Loucy (cell line): ENCODE measurements at regions not wholly inside any gene's neighbourhood (a gene's known extent, or its start where the extent isn't known, plus 50 kb on each side); places are given as distances from the start of the nearest gene placed in this dataset.

Source experiments
- H2AFZ ChIP-seq: fragments of 200-600 bp; sonication (generic); 2 replicates; pipeline ENCODE4 v1.6.0; 2016; ENCODE audit warnings: antibody characterized with exemption, mild to moderate bottlenecking, low read length, moderate library complexity
- H3F3A ChIP-seq: fragments of 200-600 bp; 2 replicates; pipeline ENCODE4 v1.6.0; 2016; ENCODE audit warnings: antibody characterized with exemption, low read depth, mild to moderate bottlenecking
- H3K27me3 ChIP-seq: fragments of 200-600 bp; sonication (generic); 2 replicates; pipeline ENCODE4 v1.6.1; 2014; ENCODE audit warnings: low read length, mild to moderate bottlenecking; ENCODE audit not compliant: insufficient read depth, poor library complexity, severe bottlenecking
- H3K36me3 ChIP-seq: fragments of 200-600 bp; sonication (generic); 2 replicates; pipeline ENCODE4 v1.6.1; 2016; ENCODE audit warnings: low read length; ENCODE audit not compliant: insufficient read depth
- H3K4me1 ChIP-seq: fragments of 200-600 bp; sonication (generic); 2 replicates; pipeline ENCODE4 v1.5.1; 2014; ENCODE audit warnings: low read length, mild to moderate bottlenecking; ENCODE audit not compliant: insufficient read depth, poor library complexity, severe bottlenecking
- H3K4me2 ChIP-seq: fragments of 200-600 bp; sonication (generic); 2 replicates; pipeline ENCODE4 v1.6.0; 2014; ENCODE audit warnings: antibody characterized with exemption, low read length, low read depth, mild to moderate bottlenecking; ENCODE audit not compliant: poor library complexity, severe bottlenecking
- H3K4me3 ChIP-seq: fragments of 200-600 bp; sonication (generic); 2 replicates; pipeline ENCODE4 v1.5.1; 2014; ENCODE audit warnings: low read length, mild to moderate bottlenecking, mixed read lengths; ENCODE audit not compliant: poor library complexity, severe bottlenecking
- H3K79me2 ChIP-seq: fragments of 200-600 bp; sonication (generic); 2 replicates; pipeline ENCODE4 v1.6.1; 2014; ENCODE audit warnings: low read length; ENCODE audit not compliant: insufficient read depth
- H3K9ac ChIP-seq: fragments of 200-600 bp; sonication (generic); 2 replicates; pipeline ENCODE4 v1.6.0; 2014; ENCODE audit warnings: mild to moderate bottlenecking, low read depth, low read length, moderate library complexity; ENCODE audit not compliant: poor library complexity, severe bottlenecking
- H3K9me2 ChIP-seq: fragments of 200-600 bp; sonication (generic); replicated peaks from 2 replicates; pipeline ENCODE4 v1.6.1; 2016; ENCODE audit warnings: low read depth, low read length, mixed read lengths
- H3K9me3 ChIP-seq: fragments of 200-600 bp; sonication (generic); 2 replicates; pipeline ENCODE4 v1.6.1; 2014; ENCODE audit warnings: mild to moderate bottlenecking, antibody characterized with exemption, low read length, low read depth; ENCODE audit not compliant: insufficient read depth
- H4K20me1 ChIP-seq: fragments of 200-600 bp; sonication (generic); 2 replicates; pipeline ENCODE4 v1.6.0; 2014; ENCODE audit warnings: antibody characterized with exemption, low read length, mild to moderate bottlenecking; ENCODE audit not compliant: insufficient read depth, poor library complexity, severe bottlenecking
- EZH2phosphoT487 ChIP-seq: fragments of 200-600 bp; IDR thresholded peaks from 2 replicates; pipeline ENCODE4 v1.6.1; 2018; ENCODE audit warnings: antibody characterized with exemption, mild to moderate bottlenecking, moderate library complexity, borderline replicate concordance
- TF ChIP-seq, protein P1 (sequence below): fragments of 200-600 bp; sonication (generic); conservative IDR thresholded peaks from 2 replicates; pipeline ENCODE4 v1.5.1; 2014; ENCODE audit warnings: mild to moderate bottlenecking, antibody characterized with exemption, low read length

DNA sequence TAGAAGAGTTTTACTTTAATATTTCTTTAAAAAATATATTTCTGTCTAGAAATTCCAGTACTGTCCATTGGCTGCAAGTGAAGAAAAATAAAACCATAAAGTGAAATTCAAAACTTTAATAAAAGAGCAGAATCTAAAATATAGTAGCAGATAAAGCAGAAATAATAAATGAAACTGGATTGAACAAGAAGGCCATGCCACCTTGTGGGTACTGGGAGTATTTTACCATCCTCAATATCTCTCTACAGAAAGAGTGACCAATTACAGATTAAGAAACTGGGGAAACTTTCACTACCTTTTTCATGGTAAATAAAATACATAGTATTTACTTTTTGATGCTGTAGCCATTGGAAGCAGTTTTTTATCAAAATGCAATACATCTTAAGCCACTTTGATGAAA lies 220.5 kb downstream of the BCAT1 start:
- H3K79me2 ChIP-seq = no peaks in the 10 kb centered on the region
- H3K4me1 ChIP-seq = peaks cover 27% of the 10 kb centered on the region
- H3K9me2 ChIP-seq = no peaks in the 10 kb centered on the region
- H3F3A ChIP-seq = no peaks in the 10 kb centered on the region
- no peak overlapping the region for H3K4me3 ChIP-seq
- no peaks in the 10 kb centered on the region for H3K36me3 ChIP-seq
- TF ChIP-seq, protein P1, sequence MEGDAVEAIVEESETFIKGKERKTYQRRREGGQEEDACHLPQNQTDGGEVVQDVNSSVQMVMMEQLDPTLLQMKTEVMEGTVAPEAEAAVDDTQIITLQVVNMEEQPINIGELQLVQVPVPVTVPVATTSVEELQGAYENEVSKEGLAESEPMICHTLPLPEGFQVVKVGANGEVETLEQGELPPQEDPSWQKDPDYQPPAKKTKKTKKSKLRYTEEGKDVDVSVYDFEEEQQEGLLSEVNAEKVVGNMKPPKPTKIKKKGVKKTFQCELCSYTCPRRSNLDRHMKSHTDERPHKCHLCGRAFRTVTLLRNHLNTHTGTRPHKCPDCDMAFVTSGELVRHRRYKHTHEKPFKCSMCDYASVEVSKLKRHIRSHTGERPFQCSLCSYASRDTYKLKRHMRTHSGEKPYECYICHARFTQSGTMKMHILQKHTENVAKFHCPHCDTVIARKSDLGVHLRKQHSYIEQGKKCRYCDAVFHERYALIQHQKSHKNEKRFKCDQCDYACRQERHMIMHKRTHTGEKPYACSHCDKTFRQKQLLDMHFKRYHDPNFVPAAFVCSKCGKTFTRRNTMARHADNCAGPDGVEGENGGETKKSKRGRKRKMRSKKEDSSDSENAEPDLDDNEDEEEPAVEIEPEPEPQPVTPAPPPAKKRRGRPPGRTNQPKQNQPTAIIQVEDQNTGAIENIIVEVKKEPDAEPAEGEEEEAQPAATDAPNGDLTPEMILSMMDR = peak; percentile 82
- TF ChIP-seq EZH2phosphoT487 = no peak
- H2AFZ ChIP-seq = no peak overlapping the region
- no peak overlapping the region for H3K9ac ChIP-seq
- peak overlapping the region; percentile 29 for H3K4me2 ChIP-seq
- H4K20me1 ChIP-seq = no peaks in the 10 kb centered on the region
- no peaks in the 10 kb centered on the region for H3K27me3 ChIP-seq
- no peaks in the 10 kb centered on the region for H3K9me3 ChIP-seq

DNA sequence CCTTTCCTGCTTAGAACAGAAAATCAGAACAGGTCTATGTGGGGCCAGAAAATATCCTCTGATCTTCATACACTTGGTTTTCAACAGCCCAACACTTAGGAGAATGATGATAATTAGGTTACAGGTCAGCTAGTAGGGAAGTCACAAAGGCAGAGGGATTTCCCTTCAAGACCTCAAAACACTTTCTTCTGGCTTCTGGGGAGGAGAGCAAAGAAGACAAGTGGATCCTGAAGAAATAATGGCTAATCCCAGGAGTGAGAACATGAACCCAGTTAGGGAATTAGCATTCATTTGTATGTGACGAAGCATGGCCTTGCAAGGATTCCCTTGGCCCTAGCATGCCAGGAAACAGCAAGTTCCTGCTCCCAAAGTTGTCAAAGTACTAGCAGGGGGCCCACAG lies 223.3 kb downstream of the BCAT1 start:
- H3K9ac ChIP-seq = no peak overlapping the region
- no peaks in the 10 kb centered on the region for H3K9me3 ChIP-seq
- H3K79me2 ChIP-seq = no peaks in the 10 kb centered on the region
- H3K4me3 ChIP-seq = no peak overlapping the region
- no peak overlapping the region for H2AFZ ChIP-seq
- no peaks in the 10 kb centered on the region for H3K9me2 ChIP-seq
- TF ChIP-seq EZH2phosphoT487 = no peak
- TF ChIP-seq, protein P1 = no peak
- no peaks in the 10 kb centered on the region for H3K36me3 ChIP-seq
- H4K20me1 ChIP-seq = no peaks in the 10 kb centered on the region
- peaks cover 26% of the 10 kb centered on the region for H3K4me1 ChIP-seq
- no peaks in the 10 kb centered on the region for H3K27me3 ChIP-seq
- no peak overlapping the region for H3K4me2 ChIP-seq
- H3F3A ChIP-seq = no peaks in the 10 kb centered on the region

DNA sequence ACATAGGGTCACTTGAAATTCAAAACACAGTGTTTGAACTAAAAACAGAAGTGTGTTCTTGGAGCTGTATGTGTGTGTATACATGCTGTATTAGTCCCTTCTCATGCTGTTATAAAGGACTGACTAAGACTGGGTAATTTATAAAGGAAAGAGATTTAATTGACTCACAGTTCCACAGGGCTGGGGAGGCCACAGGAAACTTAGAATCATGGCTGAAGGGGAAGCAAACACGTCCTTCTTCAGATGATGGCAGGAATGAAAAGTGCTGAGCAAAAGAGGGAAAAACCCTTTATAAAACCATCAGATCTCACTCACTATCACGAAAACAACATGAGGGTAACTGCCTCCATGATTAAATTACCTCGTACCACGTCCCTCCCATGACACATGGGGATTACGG lies 224.1 kb downstream of the BCAT1 start:
- Histone ChIP-seq H3K9me2 (no peaks in the 10 kb centered on the region), H3K4me1 (peaks cover 21% of the 10 kb centered on the region), H3K27me3 (no peaks in the 10 kb centered on the region)

More for the DNA sequence above, 224.1 kb downstream of the BCAT1 start:
- H3K9ac ChIP-seq = no peak overlapping the region
- H4K20me1 ChIP-seq = no peaks in the 10 kb centered on the region
- no peaks in the 10 kb centered on the region for H3F3A ChIP-seq
- no peaks in the 10 kb centered on the region for H3K36me3 ChIP-seq
- no peak overlapping the region for H2AFZ ChIP-seq
- H3K4me3 ChIP-seq = no peak overlapping the region
- no peak for TF ChIP-seq EZH2phosphoT487
- TF ChIP-seq, protein P1 = no peak
- no peak overlapping the region for H3K4me2 ChIP-seq
- H3K9me3 ChIP-seq = no peaks in the 10 kb centered on the region
- no peaks in the 10 kb centered on the region for H3K79me2 ChIP-seq
